ENCODE measurements at regions not wholly inside any gene's neighbourhood (a gene's known extent, or its start where the extent isn't known, plus 50 kb on each side); places are given as distances from the start of the nearest gene placed in this dataset.

- TF ChIP-seq, protein P1, sequence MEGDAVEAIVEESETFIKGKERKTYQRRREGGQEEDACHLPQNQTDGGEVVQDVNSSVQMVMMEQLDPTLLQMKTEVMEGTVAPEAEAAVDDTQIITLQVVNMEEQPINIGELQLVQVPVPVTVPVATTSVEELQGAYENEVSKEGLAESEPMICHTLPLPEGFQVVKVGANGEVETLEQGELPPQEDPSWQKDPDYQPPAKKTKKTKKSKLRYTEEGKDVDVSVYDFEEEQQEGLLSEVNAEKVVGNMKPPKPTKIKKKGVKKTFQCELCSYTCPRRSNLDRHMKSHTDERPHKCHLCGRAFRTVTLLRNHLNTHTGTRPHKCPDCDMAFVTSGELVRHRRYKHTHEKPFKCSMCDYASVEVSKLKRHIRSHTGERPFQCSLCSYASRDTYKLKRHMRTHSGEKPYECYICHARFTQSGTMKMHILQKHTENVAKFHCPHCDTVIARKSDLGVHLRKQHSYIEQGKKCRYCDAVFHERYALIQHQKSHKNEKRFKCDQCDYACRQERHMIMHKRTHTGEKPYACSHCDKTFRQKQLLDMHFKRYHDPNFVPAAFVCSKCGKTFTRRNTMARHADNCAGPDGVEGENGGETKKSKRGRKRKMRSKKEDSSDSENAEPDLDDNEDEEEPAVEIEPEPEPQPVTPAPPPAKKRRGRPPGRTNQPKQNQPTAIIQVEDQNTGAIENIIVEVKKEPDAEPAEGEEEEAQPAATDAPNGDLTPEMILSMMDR (IDR thresholded peaks at IDR 0.05), result no peak
- TF ChIP-seq POLR2A (IDR thresholded peaks at IDR 0.05) (no peak), EP300 (IDR thresholded peaks at IDR 0.05) (no peak)
These were observed 129.4 kb downstream of the TUSC1 start for GRCh38 chr9:25548847-25549246.
